IPS-20b (cell line): ENCODE measurements at regions not wholly inside any gene's neighbourhood (a gene's known extent, or its start where the extent isn't known, plus 50 kb on each side); places are given as distances from the start of the nearest gene placed in this dataset.

Experiments
- H3K27ac ChIP-seq: one replicate; pipeline ENCODE4 v1.5.1; 2013; ENCODE audit warnings: low read length
- H3K27me3 ChIP-seq: 2 replicates; pipeline ENCODE4 v1.6.1; 2013; ENCODE audit warnings: mild to moderate bottlenecking, low read length, inconsistent platforms; ENCODE audit not compliant: insufficient read depth
- H3K36me3 ChIP-seq: 2 replicates; pipeline ENCODE4 v1.6.1; 2013; ENCODE audit warnings: low read depth, mild to moderate bottlenecking, inconsistent platforms, low read length, moderate library complexity; ENCODE audit not compliant: insufficient read depth
- H3K4me1 ChIP-seq: 2 replicates; pipeline ENCODE4 v1.6.1; 2013; ENCODE audit warnings: mild to moderate bottlenecking, control low read depth, inconsistent platforms, low read length, moderate library complexity; ENCODE audit not compliant: insufficient read depth
- H3K4me3 ChIP-seq: 2 replicates; pipeline ENCODE4 v1.5.1; 2013; ENCODE audit warnings: mild to moderate bottlenecking, low read length, inconsistent platforms
- H3K9ac ChIP-seq: 2 replicates; pipeline ENCODE4 v1.6.1; 2013; ENCODE audit warnings: low read depth, mild to moderate bottlenecking, inconsistent platforms, low read length, moderate library complexity
- H3K9me3 ChIP-seq: 2 replicates; pipeline ENCODE4 v1.6.1; 2013; ENCODE audit warnings: mild to moderate bottlenecking, low read depth, low read length, inconsistent platforms; ENCODE audit not compliant: insufficient read depth

DNA sequence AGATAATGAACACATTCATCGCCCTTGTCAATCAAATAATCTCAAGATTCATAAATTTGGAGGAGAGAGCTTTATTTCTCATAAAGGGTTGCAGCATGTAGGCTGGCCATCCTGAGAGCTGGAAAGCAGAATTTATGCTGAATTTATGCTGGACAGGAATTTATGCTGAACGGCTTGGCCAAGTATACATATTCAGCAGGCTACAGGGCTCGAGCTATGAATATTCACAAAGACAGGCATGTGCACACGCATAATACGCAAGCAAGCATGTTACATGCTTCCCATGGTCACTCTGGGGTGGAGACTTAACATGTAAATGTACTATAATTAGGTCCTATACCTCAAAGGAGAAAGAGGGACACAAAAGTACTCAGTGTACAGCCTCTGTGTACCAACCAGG lies 618.8 kb downstream of the METTL4 start:
- H3K9ac ChIP-seq = no peak overlapping the region

DNA sequence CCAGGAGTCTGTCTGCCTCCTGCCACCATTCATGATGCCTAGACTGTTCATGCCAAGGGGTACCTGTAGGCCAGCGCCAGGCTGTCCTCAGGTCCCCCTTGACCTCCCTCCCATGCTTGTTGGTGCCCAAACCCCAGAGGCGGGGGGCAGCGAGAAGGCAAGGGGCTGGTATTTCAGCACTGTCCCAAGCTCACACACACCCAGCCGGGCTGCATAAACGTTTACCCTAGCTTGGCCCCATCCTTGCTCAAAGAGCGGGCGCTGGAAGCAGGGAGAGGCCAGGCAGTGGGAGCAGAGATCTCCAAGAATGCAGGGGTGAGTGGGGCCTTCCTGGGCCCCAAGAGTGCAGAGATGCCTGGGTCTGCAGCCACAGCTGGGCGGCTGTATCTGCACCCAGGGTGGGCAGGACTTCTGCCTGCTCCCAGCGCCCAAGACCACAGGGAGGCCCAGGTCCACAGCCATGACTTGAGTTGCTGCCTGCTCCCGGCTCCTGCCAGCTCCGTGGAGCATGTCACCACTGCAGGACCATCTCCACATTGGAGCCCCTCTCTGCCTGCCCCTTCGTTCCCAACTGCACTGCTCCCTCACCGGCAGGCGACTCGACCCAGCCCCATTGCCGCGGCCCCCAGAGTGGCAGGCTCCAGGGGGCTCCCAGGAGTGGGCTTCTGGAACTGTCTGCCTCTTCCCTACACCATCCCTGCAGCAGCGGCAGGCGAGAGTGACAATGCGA lies 616.6 kb downstream of the METTL4 start:
- no peaks in the 10 kb centered on the region for H3K36me3 ChIP-seq
- H3K9me3 ChIP-seq = no peaks in the 10 kb centered on the region
- no peaks in the 10 kb centered on the region for H3K27me3 ChIP-seq
- H3K27ac ChIP-seq = no peak overlapping the region
- H3K4me3 ChIP-seq = no peak overlapping the region
- H3K4me1 ChIP-seq = no peaks in the 10 kb centered on the region
- no peak overlapping the region for H3K9ac ChIP-seq

More for the DNA sequence above, 618.8 kb downstream of the METTL4 start:
- H3K4me3 ChIP-seq = no peak overlapping the region
- no peaks in the 10 kb centered on the region for H3K9me3 ChIP-seq
- H3K4me1 ChIP-seq = no peaks in the 10 kb centered on the region
- no peaks in the 10 kb centered on the region for H3K36me3 ChIP-seq
- no peaks in the 10 kb centered on the region for H3K27me3 ChIP-seq
- H3K27ac ChIP-seq = no peak overlapping the region

DNA sequence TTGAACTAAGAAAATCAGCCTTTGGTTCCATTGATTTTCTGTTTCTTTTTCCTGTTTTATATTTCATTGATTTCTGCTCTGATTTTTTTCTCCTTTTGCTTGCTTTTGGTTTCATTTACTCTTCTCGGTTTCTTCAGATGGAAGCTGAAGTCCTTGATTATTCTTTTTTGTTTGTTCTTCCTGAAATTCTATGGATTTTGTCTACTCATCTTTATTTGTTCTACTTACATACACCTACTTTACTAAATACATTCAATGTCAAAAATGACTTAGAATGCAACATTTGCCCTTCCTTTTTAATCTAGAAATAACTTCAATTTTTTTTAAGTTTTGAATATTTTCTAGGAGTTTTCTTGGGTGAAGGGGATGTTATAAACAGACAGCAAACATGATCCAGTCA lies 612.5 kb downstream of the METTL4 start:
- Histone ChIP-seq H3K36me3 (no peaks in the 10 kb centered on the region), H3K27me3 (no peaks in the 10 kb centered on the region), H3K4me1 (no peaks in the 10 kb centered on the region), H3K4me3 (no peak overlapping the region), H3K9ac (no peak overlapping the region), H3K27ac (no peak overlapping the region), H3K9me3 (no peaks in the 10 kb centered on the region)

DNA sequence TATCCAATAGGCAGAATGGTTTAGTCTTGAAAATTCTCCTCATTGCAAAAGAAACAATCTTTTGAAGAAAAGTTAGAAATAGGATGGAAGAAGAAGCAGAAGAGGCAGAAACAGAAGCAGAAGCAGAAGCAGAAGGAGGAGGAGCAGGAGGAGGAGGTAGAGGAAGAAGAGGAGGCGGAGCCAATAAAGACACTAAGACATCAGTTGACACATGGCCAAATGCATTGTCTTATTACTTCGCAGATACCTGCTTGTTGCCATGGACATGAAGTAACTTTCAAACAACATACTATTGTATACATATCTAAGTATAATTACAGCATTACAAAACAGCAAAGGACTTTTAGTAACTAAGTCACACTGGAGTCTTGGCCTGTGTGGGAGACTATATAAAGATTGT lies 606.3 kb downstream of the METTL4 start:
- H3K4me1 ChIP-seq = peaks cover 13% of the 10 kb centered on the region
- H3K4me3 ChIP-seq = no peak overlapping the region
- H3K9me3 ChIP-seq = no peaks in the 10 kb centered on the region
- H3K27me3 ChIP-seq = no peaks in the 10 kb centered on the region
- no peak overlapping the region for H3K9ac ChIP-seq
- H3K36me3 ChIP-seq = no peaks in the 10 kb centered on the region
- no peak overlapping the region for H3K27ac ChIP-seq

DNA sequence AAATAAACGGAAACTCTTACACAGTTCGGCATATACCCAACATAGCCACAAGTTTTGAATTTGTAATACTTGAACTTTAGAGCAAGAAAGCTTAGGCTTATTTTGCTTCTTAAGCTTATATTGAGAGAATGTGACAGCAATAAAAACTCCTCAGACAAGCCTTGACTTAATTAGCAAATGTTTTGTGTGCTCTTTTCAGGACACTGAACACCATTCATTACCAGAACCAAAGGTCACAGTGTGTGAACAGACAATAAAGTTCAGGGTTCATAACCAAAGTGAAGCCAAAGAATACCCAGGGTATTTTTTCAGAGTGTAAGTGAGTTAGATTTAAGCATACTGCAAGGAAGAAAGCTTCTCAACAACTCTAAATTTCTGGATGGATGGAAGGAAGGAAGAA lies 605.8 kb downstream of the METTL4 start:
- peaks cover 13% of the 10 kb centered on the region for H3K4me1 ChIP-seq
- no peaks in the 10 kb centered on the region for H3K27me3 ChIP-seq
- no peak overlapping the region for H3K9ac ChIP-seq
- H3K9me3 ChIP-seq = no peaks in the 10 kb centered on the region
- no peaks in the 10 kb centered on the region for H3K36me3 ChIP-seq
- H3K4me3 ChIP-seq = no peak overlapping the region
- H3K27ac ChIP-seq = no peak overlapping the region

DNA sequence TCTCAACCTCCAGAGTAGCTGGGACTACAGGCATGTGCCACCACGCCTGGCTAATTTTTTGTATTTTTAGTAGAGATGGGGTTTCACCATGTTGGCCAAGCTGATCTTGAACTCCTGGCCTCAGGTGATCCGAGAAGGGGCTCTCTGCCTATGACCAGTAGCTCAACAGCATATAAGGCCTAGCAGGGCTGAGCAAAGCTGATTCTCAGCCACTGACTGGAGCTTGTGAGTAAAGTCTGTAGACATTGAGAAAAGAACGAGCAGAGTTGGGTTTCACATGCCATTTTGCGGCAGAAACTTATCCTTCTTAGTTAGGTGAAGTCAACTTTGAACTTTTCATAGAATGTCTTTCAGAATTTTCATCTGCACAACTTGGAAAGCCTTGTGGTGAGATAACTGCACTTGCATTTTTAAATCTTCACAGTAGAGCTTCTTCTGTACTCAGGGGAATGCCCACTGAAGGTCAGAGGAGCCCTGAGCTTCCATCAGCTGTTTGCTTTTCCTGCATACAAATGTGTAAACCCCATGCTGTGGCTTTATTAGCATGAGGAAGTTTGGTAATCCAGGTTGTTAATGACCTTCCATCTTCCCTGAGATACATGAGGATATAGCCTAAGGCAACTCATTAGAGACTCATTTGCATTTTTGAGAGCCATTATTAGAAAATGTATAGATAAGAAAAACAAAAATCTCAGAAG lies 602.4 kb downstream of the METTL4 start:
- Histone ChIP-seq H3K36me3 (no peaks in the 10 kb centered on the region), H3K27me3 (no peaks in the 10 kb centered on the region), H3K9ac (no peak overlapping the region), H3K9me3 (no peaks in the 10 kb centered on the region), H3K4me3 (peak overlapping the region; percentile 24; the same call in 1 of the 2 replicates), H3K27ac (no peak overlapping the region), H3K4me1 (peaks cover 13% of the 10 kb centered on the region)

DNA sequence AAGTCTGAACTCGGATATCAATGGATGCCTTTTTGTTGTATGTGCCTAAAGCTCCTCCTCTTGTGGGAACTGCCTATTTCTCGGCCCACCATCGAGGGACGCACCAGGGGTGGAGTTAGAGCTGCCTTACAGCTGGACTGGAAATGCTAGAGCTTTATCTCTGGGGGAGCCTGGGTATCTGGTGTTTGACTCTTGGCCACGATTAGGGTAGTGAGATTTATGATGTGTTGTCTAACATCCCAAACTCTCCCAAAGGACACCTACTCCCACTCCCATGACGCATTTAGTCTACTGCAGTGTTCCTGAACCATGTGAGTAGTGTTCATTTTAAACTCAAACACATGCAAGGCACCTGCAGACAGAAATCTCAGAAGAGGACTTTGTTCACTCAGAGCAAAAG lies 594.8 kb downstream of the METTL4 start:
- Histone ChIP-seq H3K4me1 (no peaks in the 10 kb centered on the region), H3K9ac (no peak overlapping the region), H3K36me3 (no peaks in the 10 kb centered on the region), H3K27ac (no peak overlapping the region), H3K4me3 (no peak overlapping the region), H3K9me3 (no peaks in the 10 kb centered on the region), H3K27me3 (no peaks in the 10 kb centered on the region)

DNA sequence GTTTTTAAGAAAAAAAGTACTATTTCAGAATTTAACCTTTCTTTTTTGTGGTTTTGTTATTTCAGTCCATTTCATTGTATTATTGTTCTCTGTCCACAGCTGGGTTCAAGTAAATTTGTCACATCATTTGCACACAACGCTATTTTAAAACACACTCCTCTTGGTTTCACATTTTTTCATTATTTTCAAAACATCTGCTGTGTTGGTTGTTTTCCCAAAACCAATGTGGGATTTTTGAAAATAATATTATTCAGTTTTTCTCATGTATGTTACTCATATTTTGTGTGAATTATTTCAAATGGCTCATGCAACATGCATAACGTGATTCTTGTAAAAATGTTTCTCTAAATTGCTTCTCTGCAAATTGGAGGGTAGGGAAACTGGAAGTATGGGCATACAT lies 589.2 kb downstream of the METTL4 start:
- Histone ChIP-seq H3K27me3 (no peaks in the 10 kb centered on the region), H3K27ac (no peak overlapping the region), H3K4me1 (no peaks in the 10 kb centered on the region), H3K9ac (no peak overlapping the region), H3K9me3 (no peaks in the 10 kb centered on the region), H3K36me3 (no peaks in the 10 kb centered on the region), H3K4me3 (no peak overlapping the region)

DNA sequence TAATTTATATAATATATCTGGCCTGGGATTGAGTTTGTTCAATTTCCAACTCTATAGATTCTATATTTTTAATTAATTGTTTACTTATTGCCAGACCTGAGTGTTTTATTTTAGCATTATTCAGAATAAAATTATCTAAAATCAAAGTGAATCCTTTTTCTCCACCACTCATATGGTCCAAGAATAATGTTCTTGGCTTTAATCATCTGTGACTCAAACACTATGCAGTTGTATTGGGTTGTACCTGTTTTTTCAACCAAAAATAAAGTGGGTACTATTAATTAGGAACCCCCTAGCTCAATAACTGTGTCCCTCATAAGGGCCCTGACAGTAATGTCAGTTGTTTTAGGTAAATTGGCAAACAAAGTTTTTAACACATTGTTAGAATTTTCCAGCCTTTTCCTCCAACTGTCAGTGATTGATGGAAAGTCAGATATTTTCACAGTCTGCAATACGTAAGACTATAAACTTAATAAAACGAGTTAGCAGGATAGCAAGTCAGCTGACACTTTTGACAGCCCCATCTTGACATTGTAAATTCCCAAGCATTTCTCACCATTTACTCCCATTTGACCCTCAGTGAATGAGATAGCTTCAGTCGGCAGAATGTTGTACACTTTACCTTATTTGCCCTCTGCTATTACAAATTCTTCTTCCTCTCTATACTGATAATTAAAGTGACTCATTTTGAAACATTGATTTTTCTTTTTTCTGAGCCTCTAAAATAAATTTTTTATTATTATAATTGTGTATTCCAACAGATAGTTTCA lies 587.4 kb downstream of the METTL4 start:
- no peak overlapping the region for H3K9ac ChIP-seq
- no peak overlapping the region for H3K4me3 ChIP-seq
- H3K36me3 ChIP-seq = no peaks in the 10 kb centered on the region
- no peaks in the 10 kb centered on the region for H3K27me3 ChIP-seq
- no peaks in the 10 kb centered on the region for H3K4me1 ChIP-seq
- no peak overlapping the region for H3K27ac ChIP-seq
- H3K9me3 ChIP-seq = no peaks in the 10 kb centered on the region

DNA sequence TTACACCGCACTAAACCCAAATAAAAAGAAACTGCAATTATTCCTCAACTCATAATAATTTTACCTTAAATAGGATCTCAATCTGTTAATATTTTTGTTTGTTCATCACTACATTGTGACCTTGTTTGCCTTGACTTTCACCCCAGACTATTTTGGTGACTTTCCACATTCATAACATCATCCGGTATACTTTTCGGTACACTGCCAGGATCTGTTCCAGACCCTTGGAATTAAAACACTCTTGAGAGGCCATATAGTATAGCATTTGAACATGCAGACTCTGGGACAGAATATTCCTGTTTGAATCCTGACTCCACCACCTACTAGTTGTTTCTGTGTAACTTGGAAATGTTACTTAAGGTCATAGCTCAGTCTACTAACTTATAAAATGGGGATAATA lies 577.4 kb downstream of the METTL4 start:
- Histone ChIP-seq H3K27ac (no peak overlapping the region), H3K4me3 (no peak overlapping the region), H3K9me3 (no peaks in the 10 kb centered on the region), H3K27me3 (no peaks in the 10 kb centered on the region), H3K4me1 (no peaks in the 10 kb centered on the region), H3K36me3 (no peaks in the 10 kb centered on the region), H3K9ac (no peak overlapping the region)

DNA sequence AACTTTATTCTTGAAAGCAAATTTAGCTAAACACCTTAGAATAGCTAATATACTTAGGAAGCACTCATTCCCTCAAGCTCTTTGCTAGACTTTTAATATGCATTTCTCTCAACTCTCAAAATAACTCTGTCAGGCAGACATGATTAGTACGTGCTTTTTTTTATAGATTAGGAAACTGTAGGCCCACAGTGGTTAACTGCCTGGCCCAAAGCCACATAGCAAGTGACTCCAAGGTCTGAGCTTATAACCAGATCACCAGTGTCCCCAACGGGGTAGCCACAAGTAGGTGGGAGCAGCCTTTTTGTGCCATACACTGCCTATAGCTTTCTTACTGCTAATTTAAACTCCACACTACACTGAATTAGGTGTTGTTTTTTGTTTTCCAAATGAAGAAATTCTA lies 576.8 kb downstream of the METTL4 start:
- Histone ChIP-seq H3K27ac (no peak overlapping the region), H3K9me3 (no peaks in the 10 kb centered on the region), H3K36me3 (no peaks in the 10 kb centered on the region), H3K4me1 (no peaks in the 10 kb centered on the region), H3K9ac (no peak overlapping the region), H3K4me3 (no peak overlapping the region), H3K27me3 (no peaks in the 10 kb centered on the region)
